Endothelial cell of umbilical vein (primary cell): ENCODE measurements at regions not wholly inside any gene's neighbourhood (a gene's known extent, or its start where the extent isn't known, plus 50 kb on each side); places are given as distances from the start of the nearest gene placed in this dataset.

Experiments
- BruUV-seq: library from RNA; stranded (reverse); fragments of 400-500 nt; replicated peaks from 2 replicates; lab custom pipeline; 2021; lab: Mats Ljungman, UMichigan
- CTCF ChIA-PET: fragments of 300-600, 350-600 bp; sonication (Branson Sonifier 250); formaldehyde crosslinking; loops from one replicate; lab custom pipeline; 2021; ENCODE audit warnings: antibody characterized with exemption, inconsistent platforms; lab: Charles Lee
- POLR2A ChIA-PET: fragments of 300-600, 350-600 bp; sonication (Branson Sonifier 250); formaldehyde crosslinking; loops from one replicate; lab custom pipeline; 2021; ENCODE audit warnings: antibody characterized with exemption, inconsistent platforms; lab: Charles Lee
- DNase-seq: peaks from one replicate; pipeline ENCODE4 v3.0.0-alpha.2; 2011; ENCODE audit warnings: low read depth, low spot score
- FAIRE-seq: peaks from 2 replicates; lab custom pipeline; 2011; peaks lifted over from hg19 to GRCh38; lab: Jason Lieb, UNC
- H2AFZ ChIP-seq: 2 replicates; pipeline ENCODE4 v1.6.0; 2012; ENCODE audit warnings: low read depth, low read length, control low read depth, inconsistent platforms
- H3K27ac ChIP-seq: 2 replicates; pipeline ENCODE4 v1.5.1; 2011; ENCODE audit warnings: low read depth, mild to moderate bottlenecking, control low read depth, low read length, moderate library complexity; ENCODE audit not compliant: insufficient read depth
- H3K27me3 ChIP-seq, 2 experiments: 2 replicates each; pipeline versions ENCODE4 v1.6.0 to v1.6.1; 2011; ENCODE audit warnings: low read length in 2 of 2, mixed read lengths in 1 of 2; ENCODE audit not compliant: control insufficient read depth in 2 of 2, insufficient read depth in 2 of 2
- H3K36me3 ChIP-seq, 2 experiments: 2 replicates in 1 of 2; 3 replicates in 1 of 2; pipeline ENCODE4 v1.5.1; 2011; ENCODE audit warnings: low read length in 2 of 2, mild to moderate bottlenecking in 1 of 2, moderate library complexity in 1 of 2; ENCODE audit not compliant: control insufficient read depth in 2 of 2, insufficient read depth in 2 of 2; ENCODE audit errors: extremely low read depth in 1 of 2
- H3K4me1 ChIP-seq: 3 replicates; pipeline ENCODE4 v1.5.1; 2011; ENCODE audit warnings: mild to moderate bottlenecking, low read length; ENCODE audit not compliant: control insufficient read depth, insufficient read depth; ENCODE audit errors: extremely low read depth
- H3K4me2 ChIP-seq: 2 replicates; pipeline ENCODE4 v1.6.1; 2011; ENCODE audit warnings: low read length, control low read depth, mixed read lengths; ENCODE audit not compliant: insufficient read depth
- H3K4me3 ChIP-seq, 3 experiments: fragments of 200-600 bp in 1 of 3; sonication (generic), shearing (Covaris generic) in 1 of 3; replicated peaks in 1 of 3; 2 replicates each; pipeline ENCODE4 v1.5.1; 2011 to 2016; ENCODE audit warnings: control low read depth in 3 of 3, low read length in 3 of 3, mild to moderate bottlenecking in 2 of 3, inconsistent platforms in 1 of 3, low read depth in 1 of 3, moderate library complexity in 1 of 3; ENCODE audit not compliant: insufficient read depth in 1 of 3
- H3K79me2 ChIP-seq: 2 replicates; pipeline ENCODE4 v1.6.0; 2012; ENCODE audit warnings: low read length, inconsistent platforms; ENCODE audit not compliant: control insufficient read depth, insufficient read depth
- H3K9ac ChIP-seq: replicated peaks from 2 replicates; pipeline ENCODE3; 2011; ENCODE audit warnings: low read length, control low read depth; ENCODE audit not compliant: insufficient read depth; ENCODE audit errors: extremely low read depth
- H3K9me1 ChIP-seq: replicated peaks from 3 replicates; pipeline ENCODE4 v1.6.0; 2011; ENCODE audit warnings: mild to moderate bottlenecking, low read length; ENCODE audit not compliant: control insufficient read depth, insufficient read depth; ENCODE audit errors: extremely low read depth
- H3K9me3 ChIP-seq: replicated peaks from 2 replicates; pipeline ENCODE4 v1.5.1; 2012; ENCODE audit warnings: low read length, inconsistent platforms; ENCODE audit not compliant: control insufficient read depth, insufficient read depth
- H4K20me1 ChIP-seq: replicated peaks from 2 replicates; pipeline ENCODE3; 2011; ENCODE audit warnings: mild to moderate bottlenecking, low read length; ENCODE audit not compliant: control insufficient read depth, insufficient read depth; ENCODE audit errors: extremely low read depth
- EZH2 ChIP-seq: IDR thresholded peaks from 2 replicates; pipeline ENCODE4 v1.6.1; 2012; ENCODE audit warnings: borderline replicate concordance, low read depth, mild to moderate bottlenecking, moderate library complexity, low read length, inconsistent platforms; ENCODE audit not compliant: severe bottlenecking
- FOS ChIP-seq: IDR thresholded peaks from 2 replicates; pipeline ENCODE4 v1.6.1; 2011; ENCODE audit warnings: mild to moderate bottlenecking, low read length, moderate library complexity, borderline replicate concordance; ENCODE audit not compliant: insufficient read depth
- GATA2 ChIP-seq: IDR thresholded peaks from 2 replicates; pipeline ENCODE4 v1.7.0; 2011; ENCODE audit warnings: low read depth, mild to moderate bottlenecking, moderate library complexity, mixed read lengths, low read length; ENCODE audit not compliant: insufficient read length, insufficient read depth
- JUN ChIP-seq: IDR thresholded peaks from 2 replicates; pipeline ENCODE4 v1.6.1; 2011; ENCODE audit warnings: borderline replicate concordance, low read depth; ENCODE audit not compliant: insufficient read length, insufficient read depth
- MYC ChIP-seq: IDR thresholded peaks from one replicate; pipeline ENCODE4 v1.6.1; 2011; ENCODE audit warnings: mild to moderate bottlenecking, low read depth, low read length
- POLR2A ChIP-seq: IDR thresholded peaks from 2 replicates; pipeline ENCODE4 v1.6.1; 2012; ENCODE audit warnings: low read depth, mild to moderate bottlenecking, control low read depth, low read length
- POLR2AphosphoS5 ChIP-seq: IDR thresholded peaks from 2 replicates; pipeline ENCODE4 v1.6.1; 2012; ENCODE audit warnings: low read depth, mild to moderate bottlenecking, control low read depth, low read length, moderate library complexity; ENCODE audit not compliant: insufficient read depth
- dilution Hi-C: fragments of 300-500 bp; cut with MboI; formaldehyde crosslinking; loops from one replicate; pipeline ENCODE4 v1.15.0; 2019; ENCODE audit warnings: low sequenced_read_pairs; ENCODE audit not compliant: extremely low pct_ligation_motif_present
- intact Hi-C: fragments of 100-400 bp; cut with micrococcal nuclease; formaldehyde crosslinking; loops from one replicate; pipeline ENCODE4 v1.10.0; 2022
- TF ChIP-seq, protein P1 (sequence below): IDR thresholded peaks from 2 replicates; pipeline ENCODE4 v1.6.1; 2011; ENCODE audit not compliant: insufficient read depth, insufficient read length
- TF ChIP-seq, protein P2 (sequence below), 2 donors: IDR thresholded peaks; 1 replicate in 1 of 2; 2 replicates in 1 of 2; pipeline ENCODE4 v1.5.1; 2011; ENCODE audit warnings: low read length in 2 of 2, mild to moderate bottlenecking in 2 of 2, moderate library complexity in 2 of 2, control low read depth in 1 of 2, inconsistent platforms in 1 of 2, low read depth in 1 of 2; ENCODE audit not compliant: insufficient read depth in 1 of 2; ENCODE audit errors: extremely low read depth in 1 of 2

DNA sequence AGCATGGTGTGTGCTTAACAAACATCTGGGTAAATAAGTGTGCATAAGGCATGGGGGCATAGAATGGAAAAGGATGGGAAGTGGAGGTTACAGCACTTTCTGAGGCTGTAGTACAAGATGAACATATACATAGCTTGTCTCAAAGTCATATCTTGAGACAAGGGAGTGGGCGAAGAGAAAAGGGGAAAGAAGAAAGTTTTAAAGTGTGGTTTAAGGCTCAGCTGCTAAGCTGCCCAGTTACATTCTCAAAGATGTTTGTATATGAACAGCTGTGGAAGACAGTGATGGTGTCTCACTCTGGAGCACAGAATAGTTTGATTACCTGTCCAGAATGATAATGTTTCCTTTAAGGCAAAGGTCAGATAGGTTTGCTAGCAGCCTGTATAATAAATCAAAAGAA is 61.9 kb upstream of the LANCL2 start:
- intact Hi-C loops (no loop called here), dilution Hi-C loops (no loop called here)
- no TSS peak for BruUV-seq
- H3K36me3 ChIP-seq: no peaks in the 10 kb centered on the region
- H3K4me3 ChIP-seq: no peak overlapping the region
- ChIA-PET CTCF (interaction anchor here (0.9 to 1.6 kb wide), 3 partner anchors 111 to 130 kb away, joined by 3 read pairs; no protein-coding TSS in a partner anchor), POLR2A (no interaction called here)
- H3K4me1 ChIP-seq: no peaks in the 10 kb centered on the region
- H3K9me1 ChIP-seq: no peaks in the 10 kb centered on the region
- no peak for DNase-seq
- H3K27me3 ChIP-seq: peaks cover 4 to 10% of the 10 kb centered on the region in 2 experiments
- no peak overlapping the region for H3K27ac ChIP-seq
- H3K9ac ChIP-seq: no peak overlapping the region
- H3K9me3 ChIP-seq: no peaks in the 10 kb centered on the region
- no peak overlapping the region for H2AFZ ChIP-seq
- no peak overlapping the region for H3K4me2 ChIP-seq
- H4K20me1 ChIP-seq: no peaks in the 10 kb centered on the region
- no peak for FAIRE-seq
- H3K79me2 ChIP-seq: no peaks in the 10 kb centered on the region
- TF ChIP-seq, protein P1, sequence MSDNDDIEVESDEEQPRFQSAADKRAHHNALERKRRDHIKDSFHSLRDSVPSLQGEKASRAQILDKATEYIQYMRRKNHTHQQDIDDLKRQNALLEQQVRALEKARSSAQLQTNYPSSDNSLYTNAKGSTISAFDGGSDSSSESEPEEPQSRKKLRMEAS: no peak
- no peak for TF ChIP-seq GATA2
- no peak for TF ChIP-seq EZH2
- TF ChIP-seq POLR2A: no peak
- no peak for TF ChIP-seq MYC
- no peak for TF ChIP-seq POLR2AphosphoS5
- TF ChIP-seq JUN: no peak
- TF ChIP-seq, protein P2, sequence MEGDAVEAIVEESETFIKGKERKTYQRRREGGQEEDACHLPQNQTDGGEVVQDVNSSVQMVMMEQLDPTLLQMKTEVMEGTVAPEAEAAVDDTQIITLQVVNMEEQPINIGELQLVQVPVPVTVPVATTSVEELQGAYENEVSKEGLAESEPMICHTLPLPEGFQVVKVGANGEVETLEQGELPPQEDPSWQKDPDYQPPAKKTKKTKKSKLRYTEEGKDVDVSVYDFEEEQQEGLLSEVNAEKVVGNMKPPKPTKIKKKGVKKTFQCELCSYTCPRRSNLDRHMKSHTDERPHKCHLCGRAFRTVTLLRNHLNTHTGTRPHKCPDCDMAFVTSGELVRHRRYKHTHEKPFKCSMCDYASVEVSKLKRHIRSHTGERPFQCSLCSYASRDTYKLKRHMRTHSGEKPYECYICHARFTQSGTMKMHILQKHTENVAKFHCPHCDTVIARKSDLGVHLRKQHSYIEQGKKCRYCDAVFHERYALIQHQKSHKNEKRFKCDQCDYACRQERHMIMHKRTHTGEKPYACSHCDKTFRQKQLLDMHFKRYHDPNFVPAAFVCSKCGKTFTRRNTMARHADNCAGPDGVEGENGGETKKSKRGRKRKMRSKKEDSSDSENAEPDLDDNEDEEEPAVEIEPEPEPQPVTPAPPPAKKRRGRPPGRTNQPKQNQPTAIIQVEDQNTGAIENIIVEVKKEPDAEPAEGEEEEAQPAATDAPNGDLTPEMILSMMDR (IDR thresholded peaks at IDR 0.05; ENCODE audit: extremely low read depth in 1 of 2, insufficient read depth in 1 of 2, low read depth in 1 of 2, low read length in 2 of 2): no peak
- TF ChIP-seq FOS: no peak
